Upper lobe of left lung (tissue), 4 donors: ENCODE measurements at regions not wholly inside any gene's neighbourhood (a gene's known extent, or its start where the extent isn't known, plus 50 kb on each side); places are given as distances from the start of the nearest gene placed in this dataset.

Experiments
- POLR2A ChIP-seq, 4 donors: fragments of 450-650 bp; IDR thresholded peaks; one replicate each; pipeline ENCODE4 v1.5.1; 2016 to 2017; ENCODE audit warnings: antibody characterized with exemption in 4 of 4, mild to moderate bottlenecking in 2 of 4
- POLR2AphosphoS5 ChIP-seq, 2 donors: sonication (generic); formaldehyde crosslinking; IDR thresholded peaks; one replicate each; pipeline ENCODE4 v1.5.1; 2017; ENCODE audit warnings: antibody characterized with exemption in 2 of 2
- TF ChIP-seq, protein P1 (sequence below), 6 experiments: fragments of 450-650 bp in 4 of 6; fragments of 200-600 bp in 2 of 6; sonication (generic) in 2 of 6; IDR thresholded peaks; one replicate each; pipeline ENCODE4 v1.5.1; 2016 to 2019; ENCODE audit warnings: antibody characterized with exemption in 6 of 6

DNA sequence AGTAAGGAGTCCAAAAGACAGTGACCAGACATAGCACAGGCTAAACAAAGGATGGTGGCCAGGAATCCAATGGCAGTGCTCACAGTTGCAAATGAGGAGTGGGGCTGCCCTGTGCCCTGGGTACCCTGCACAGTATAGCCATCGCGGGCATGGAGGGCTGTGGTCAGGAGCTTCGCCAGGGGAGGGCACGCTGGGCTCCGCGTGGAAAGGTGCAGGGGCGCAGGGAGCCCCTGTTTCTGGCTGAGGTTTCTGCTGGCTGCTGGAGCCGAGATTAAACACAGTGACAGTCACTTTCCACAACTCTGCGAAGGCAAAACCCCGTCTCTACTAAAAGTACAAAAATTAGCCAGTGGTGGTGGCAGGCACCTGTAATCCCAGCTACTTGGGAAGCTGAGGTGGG lies 194.7 kb downstream of the GALR1 start:
- TF ChIP-seq, protein P1, sequence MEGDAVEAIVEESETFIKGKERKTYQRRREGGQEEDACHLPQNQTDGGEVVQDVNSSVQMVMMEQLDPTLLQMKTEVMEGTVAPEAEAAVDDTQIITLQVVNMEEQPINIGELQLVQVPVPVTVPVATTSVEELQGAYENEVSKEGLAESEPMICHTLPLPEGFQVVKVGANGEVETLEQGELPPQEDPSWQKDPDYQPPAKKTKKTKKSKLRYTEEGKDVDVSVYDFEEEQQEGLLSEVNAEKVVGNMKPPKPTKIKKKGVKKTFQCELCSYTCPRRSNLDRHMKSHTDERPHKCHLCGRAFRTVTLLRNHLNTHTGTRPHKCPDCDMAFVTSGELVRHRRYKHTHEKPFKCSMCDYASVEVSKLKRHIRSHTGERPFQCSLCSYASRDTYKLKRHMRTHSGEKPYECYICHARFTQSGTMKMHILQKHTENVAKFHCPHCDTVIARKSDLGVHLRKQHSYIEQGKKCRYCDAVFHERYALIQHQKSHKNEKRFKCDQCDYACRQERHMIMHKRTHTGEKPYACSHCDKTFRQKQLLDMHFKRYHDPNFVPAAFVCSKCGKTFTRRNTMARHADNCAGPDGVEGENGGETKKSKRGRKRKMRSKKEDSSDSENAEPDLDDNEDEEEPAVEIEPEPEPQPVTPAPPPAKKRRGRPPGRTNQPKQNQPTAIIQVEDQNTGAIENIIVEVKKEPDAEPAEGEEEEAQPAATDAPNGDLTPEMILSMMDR (IDR thresholded peaks at IDR 0.05), result no peak
- TF ChIP-seq POLR2A (IDR thresholded peaks at IDR 0.05), result no peak
- TF ChIP-seq POLR2AphosphoS5 (IDR thresholded peaks at IDR 0.05), result no peak
